ENCODE measurements at regions not wholly inside any gene's neighbourhood (a gene's known extent, or its start where the extent isn't known, plus 50 kb on each side); places are given as distances from the start of the nearest gene placed in this dataset.
"Not testable (repeated sequence)": the region's sequence is repeated elsewhere in the genome, so short reads cannot be mapped to it uniquely, and the experiment has no call there.

DNA sequence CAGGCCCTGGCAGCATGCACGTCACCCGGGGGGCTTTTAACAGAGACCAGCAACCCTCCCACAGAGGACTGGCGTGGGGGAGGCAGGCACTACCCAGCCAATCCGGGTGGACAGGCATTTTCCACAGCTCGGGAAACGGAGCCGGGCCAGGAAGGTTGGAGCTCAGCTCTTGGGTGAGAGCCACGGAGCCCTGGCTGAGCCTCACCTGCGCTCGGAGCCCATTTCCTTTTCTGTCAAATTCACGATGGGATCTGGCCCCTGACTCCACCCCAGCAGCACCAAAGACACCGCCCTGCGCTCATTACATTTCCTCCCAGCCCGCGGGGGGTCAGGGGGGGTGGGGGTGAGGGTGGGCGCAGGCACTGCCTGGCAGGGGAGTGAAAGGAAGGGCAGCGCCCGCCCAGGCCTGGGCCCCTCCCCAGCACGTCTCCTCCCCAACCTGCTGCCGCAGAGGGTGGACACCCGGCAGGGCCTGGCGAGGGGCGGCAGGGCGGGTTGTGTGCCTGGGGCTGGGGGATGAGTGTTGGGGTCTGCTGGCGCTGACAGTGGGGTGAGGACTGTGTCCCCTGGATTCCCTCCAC is 145.4 kb downstream of the LAT start:
- not testable (repeated sequence) for H3K4me3 ChIP-seq (ENCODE audit: insufficient read depth, low read depth, low read length, poor library complexity, severe bottlenecking); H3K27ac ChIP-seq (ENCODE audit: insufficient read depth, low read length, poor library complexity, severe bottlenecking); H3K9me3 ChIP-seq (ENCODE audit: control insufficient read depth, low read length); H3K36me3 ChIP-seq (ENCODE audit: control insufficient read depth, insufficient read depth, low read length); H3K27me3 ChIP-seq (replicated peaks; ENCODE audit: control insufficient read depth, insufficient read depth, low read length, poor library complexity, severe bottlenecking); H3K4me1 ChIP-seq (ENCODE audit: control insufficient read depth, insufficient read depth, low read length, poor library complexity, severe bottlenecking); DNase-seq

- not testable (repeated sequence) for H3K9me3 ChIP-seq (ENCODE audit: control insufficient read depth, low read length); H3K4me3 ChIP-seq (ENCODE audit: insufficient read depth, low read depth, low read length, poor library complexity, severe bottlenecking); DNase-seq; H3K27me3 ChIP-seq (replicated peaks; ENCODE audit: control insufficient read depth, insufficient read depth, low read length, poor library complexity, severe bottlenecking); H3K27ac ChIP-seq (ENCODE audit: insufficient read depth, low read length, poor library complexity, severe bottlenecking); H3K36me3 ChIP-seq (ENCODE audit: control insufficient read depth, insufficient read depth, low read length); H3K4me1 ChIP-seq (ENCODE audit: control insufficient read depth, insufficient read depth, low read length, poor library complexity, severe bottlenecking)
Measured at GRCh38 chr16:29129458-29130038, 144.7 kb downstream of the LAT start.

DNA sequence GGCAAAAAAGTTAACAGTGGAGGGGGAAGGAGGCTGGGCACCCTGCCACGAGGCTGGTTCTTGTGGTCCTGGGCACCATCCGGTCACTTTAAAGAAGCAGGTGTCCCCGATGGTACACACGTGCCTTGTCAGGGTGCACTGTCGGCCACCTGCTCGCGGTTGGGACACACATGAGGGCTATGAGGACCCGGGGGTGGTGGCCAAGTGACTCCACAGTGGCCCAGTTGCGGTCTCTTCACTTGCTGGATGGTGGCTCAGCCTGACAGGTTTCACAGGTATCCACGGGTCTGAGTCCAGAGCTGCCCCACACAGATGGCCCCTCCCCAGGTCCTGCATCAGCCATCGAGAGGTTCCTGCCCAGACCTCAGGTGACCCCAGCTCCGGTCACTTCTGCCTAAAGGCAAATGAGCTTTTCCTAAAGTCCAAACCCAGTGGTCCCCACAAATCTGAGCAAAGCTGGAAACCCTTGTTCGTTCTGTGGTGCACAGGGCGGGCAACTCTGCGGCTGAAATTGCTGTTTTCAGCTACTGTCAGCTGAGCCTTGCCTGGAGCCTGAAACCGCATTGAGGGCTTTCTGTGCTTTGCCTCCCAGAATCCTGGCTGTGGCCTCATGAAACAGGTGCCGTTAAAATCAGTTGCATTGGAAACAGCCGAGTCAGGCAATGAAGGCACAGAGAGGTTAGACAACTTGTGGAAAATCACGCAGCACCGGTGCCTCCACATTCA is 144.0 kb downstream of the LAT start:
- not testable (repeated sequence) for H3K27ac ChIP-seq (ENCODE audit: insufficient read depth, low read length, poor library complexity, severe bottlenecking); H3K9me3 ChIP-seq (ENCODE audit: control insufficient read depth, low read length); H3K27me3 ChIP-seq (replicated peaks; ENCODE audit: control insufficient read depth, insufficient read depth, low read length, poor library complexity, severe bottlenecking); DNase-seq; H3K4me1 ChIP-seq (ENCODE audit: control insufficient read depth, insufficient read depth, low read length, poor library complexity, severe bottlenecking); H3K36me3 ChIP-seq (ENCODE audit: control insufficient read depth, insufficient read depth, low read length); H3K4me3 ChIP-seq (ENCODE audit: insufficient read depth, low read depth, low read length, poor library complexity, severe bottlenecking)

- not testable (repeated sequence) for H3K27ac ChIP-seq (ENCODE audit: insufficient read depth, low read length, poor library complexity, severe bottlenecking); H3K9me3 ChIP-seq (ENCODE audit: control insufficient read depth, low read length); H3K36me3 ChIP-seq (ENCODE audit: control insufficient read depth, insufficient read depth, low read length); H3K4me1 ChIP-seq (ENCODE audit: control insufficient read depth, insufficient read depth, low read length, poor library complexity, severe bottlenecking); H3K27me3 ChIP-seq (replicated peaks; ENCODE audit: control insufficient read depth, insufficient read depth, low read length, poor library complexity, severe bottlenecking); DNase-seq; H3K4me3 ChIP-seq (ENCODE audit: insufficient read depth, low read depth, low read length, poor library complexity, severe bottlenecking)
Measured at GRCh38 chr16:29127806-29128420, 143.1 kb downstream of the LAT start.

- Histone ChIP-seq H3K36me3 (ENCODE audit: control insufficient read depth, insufficient read depth, low read length) (no peaks in the 10 kb centered on the region), H3K27me3 (replicated peaks; ENCODE audit: control insufficient read depth, insufficient read depth, low read length, poor library complexity, severe bottlenecking) (no peaks in the 10 kb centered on the region), H3K4me3 (ENCODE audit: insufficient read depth, low read depth, low read length, poor library complexity, severe bottlenecking) (no peak overlapping the region), H3K4me1 (ENCODE audit: control insufficient read depth, insufficient read depth, low read length, poor library complexity, severe bottlenecking) (no peaks in the 10 kb centered on the region), H3K9me3 (ENCODE audit: control insufficient read depth, low read length) (no peaks in the 10 kb centered on the region), H3K27ac (ENCODE audit: insufficient read depth, low read length, poor library complexity, severe bottlenecking) (no peak overlapping the region)
- no peak for DNase-seq
Measured at GRCh38 chr16:29126616-29127015, 141.8 kb downstream of the LAT start.

DNA sequence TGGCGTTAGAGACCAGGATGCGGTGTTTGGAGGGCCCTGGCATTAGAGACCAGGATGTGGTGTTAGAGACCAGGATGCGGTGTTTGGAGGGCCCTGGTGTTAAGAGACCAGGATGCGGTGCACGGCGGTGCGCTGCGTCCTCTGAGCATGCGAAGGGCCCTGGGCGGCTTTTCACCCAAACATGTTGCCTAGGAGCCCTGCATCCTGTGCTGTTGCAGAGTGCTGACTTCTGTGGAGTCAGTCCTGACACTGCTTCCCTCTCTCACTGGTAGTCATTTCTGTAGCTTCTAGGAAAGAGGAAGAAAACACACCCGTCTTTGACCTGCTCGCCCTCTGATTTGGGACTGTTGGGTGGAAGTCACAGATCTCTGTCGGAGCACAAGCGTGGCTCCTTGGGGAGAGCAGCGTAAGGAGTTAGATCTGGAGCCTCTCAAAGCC is 141.2 kb downstream of the LAT start:
- Histone ChIP-seq H3K36me3 (ENCODE audit: control insufficient read depth, insufficient read depth, low read length) (no peaks in the 10 kb centered on the region), H3K9me3 (ENCODE audit: control insufficient read depth, low read length) (no peaks in the 10 kb centered on the region), H3K27ac (ENCODE audit: insufficient read depth, low read length, poor library complexity, severe bottlenecking) (no peak overlapping the region), H3K27me3 (replicated peaks; ENCODE audit: control insufficient read depth, insufficient read depth, low read length, poor library complexity, severe bottlenecking) (no peaks in the 10 kb centered on the region), H3K4me3 (ENCODE audit: insufficient read depth, low read depth, low read length, poor library complexity, severe bottlenecking) (no peak overlapping the region), H3K4me1 (ENCODE audit: control insufficient read depth, insufficient read depth, low read length, poor library complexity, severe bottlenecking) (no peaks in the 10 kb centered on the region)
- no peak for DNase-seq

GRCh38 chr16:29124828-29125227 is 140.0 kb downstream of the LAT start:
- no peak for DNase-seq
- Histone ChIP-seq H3K36me3 (ENCODE audit: control insufficient read depth, insufficient read depth, low read length) (no peaks in the 10 kb centered on the region), H3K9me3 (ENCODE audit: control insufficient read depth, low read length) (no peaks in the 10 kb centered on the region), H3K4me3 (ENCODE audit: insufficient read depth, low read depth, low read length, poor library complexity, severe bottlenecking) (no peak overlapping the region), H3K4me1 (ENCODE audit: control insufficient read depth, insufficient read depth, low read length, poor library complexity, severe bottlenecking) (no peaks in the 10 kb centered on the region), H3K27ac (ENCODE audit: insufficient read depth, low read length, poor library complexity, severe bottlenecking) (no peak overlapping the region), H3K27me3 (replicated peaks; ENCODE audit: control insufficient read depth, insufficient read depth, low read length, poor library complexity, severe bottlenecking) (no peaks in the 10 kb centered on the region)

DNA sequence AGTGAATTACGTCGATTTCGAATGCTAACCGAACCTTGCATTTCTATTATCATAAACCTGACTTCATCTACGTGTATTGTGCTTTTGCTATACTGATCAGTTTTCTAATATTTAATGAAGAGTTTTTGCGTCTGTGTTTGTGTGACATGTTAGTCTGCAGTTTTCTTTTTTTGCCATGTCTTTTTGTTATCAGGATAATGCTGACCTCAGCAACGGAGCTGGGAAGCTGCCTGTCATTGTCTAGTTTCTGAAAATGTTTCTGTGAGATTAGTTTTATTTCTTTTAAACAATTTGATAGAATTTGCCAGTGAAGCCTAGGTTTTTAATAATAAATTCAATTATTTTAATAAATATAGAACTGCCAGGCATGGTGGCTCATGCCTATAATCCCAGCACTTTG is 139.3 kb downstream of the LAT start:
- H3K36me3 ChIP-seq (ENCODE audit: control insufficient read depth, insufficient read depth, low read length); H3K4me3 ChIP-seq (ENCODE audit: insufficient read depth, low read depth, low read length, poor library complexity, severe bottlenecking); DNase-seq; H3K27me3 ChIP-seq (replicated peaks; ENCODE audit: control insufficient read depth, insufficient read depth, low read length, poor library complexity, severe bottlenecking); H3K9me3 ChIP-seq (ENCODE audit: control insufficient read depth, low read length); H3K27ac ChIP-seq (ENCODE audit: insufficient read depth, low read length, poor library complexity, severe bottlenecking); H3K4me1 ChIP-seq (ENCODE audit: control insufficient read depth, insufficient read depth, low read length, poor library complexity, severe bottlenecking): not testable (repeated sequence)

DNA sequence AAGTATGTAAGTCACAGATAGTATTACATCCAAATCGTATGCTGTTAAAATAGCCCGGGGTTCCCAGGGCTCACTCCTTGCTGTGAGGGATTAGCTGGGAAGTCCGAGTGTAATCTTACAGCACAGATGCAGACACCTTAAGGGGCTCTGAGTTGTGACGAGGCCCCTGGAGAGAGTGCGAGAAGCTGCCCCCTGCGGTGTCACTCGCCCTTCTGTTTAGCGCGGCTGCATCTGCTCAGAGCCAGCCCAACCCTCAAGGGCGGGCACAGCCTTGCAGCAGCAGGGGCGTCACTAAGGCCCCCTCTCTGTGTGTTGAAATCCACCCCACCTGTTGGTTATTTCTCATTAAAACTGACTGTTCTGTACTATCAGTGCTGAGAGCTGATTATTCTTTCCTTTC is 135.8 kb downstream of the LAT start:
- H3K36me3 ChIP-seq (ENCODE audit: control insufficient read depth, insufficient read depth, low read length); H3K4me3 ChIP-seq (ENCODE audit: insufficient read depth, low read depth, low read length, poor library complexity, severe bottlenecking); DNase-seq; H3K27ac ChIP-seq (ENCODE audit: insufficient read depth, low read length, poor library complexity, severe bottlenecking); H3K27me3 ChIP-seq (replicated peaks; ENCODE audit: control insufficient read depth, insufficient read depth, low read length, poor library complexity, severe bottlenecking); H3K9me3 ChIP-seq (ENCODE audit: control insufficient read depth, low read length); H3K4me1 ChIP-seq (ENCODE audit: control insufficient read depth, insufficient read depth, low read length, poor library complexity, severe bottlenecking): not testable (repeated sequence)

DNA sequence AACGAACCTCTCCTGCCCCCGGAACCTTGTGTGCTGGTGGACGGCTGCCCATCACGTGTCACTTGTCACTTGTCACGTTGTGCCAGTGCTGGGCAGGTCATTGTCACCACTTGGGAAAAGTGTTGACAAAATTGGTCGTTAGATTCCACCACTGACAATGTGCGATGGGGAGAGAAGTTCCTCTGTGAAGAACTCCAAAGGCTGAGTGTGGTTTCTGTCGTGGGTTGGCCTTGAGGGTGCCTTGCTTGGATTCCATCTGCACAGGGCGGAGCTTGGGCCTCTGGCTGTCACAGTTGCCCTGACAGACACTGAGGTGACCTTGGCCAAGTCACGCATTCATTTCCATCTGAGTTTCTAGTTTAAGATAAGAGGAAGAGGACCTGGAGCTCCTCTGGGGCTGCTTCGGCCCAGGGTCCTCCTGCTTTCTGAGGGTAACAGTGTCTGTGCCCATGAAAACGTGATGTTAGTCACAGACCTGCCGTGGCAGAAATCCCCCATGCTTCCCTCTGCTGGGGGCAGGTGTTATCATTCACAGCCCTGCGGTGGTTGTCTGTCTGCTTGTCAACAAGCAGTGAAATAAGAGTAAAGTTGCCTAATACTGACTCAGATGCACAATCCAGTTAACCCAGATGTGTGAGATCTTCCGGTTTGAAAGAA is 133.6 kb downstream of the LAT start:
- not testable (repeated sequence) for H3K4me1 ChIP-seq (ENCODE audit: control insufficient read depth, insufficient read depth, low read length, poor library complexity, severe bottlenecking); H3K36me3 ChIP-seq (ENCODE audit: control insufficient read depth, insufficient read depth, low read length); H3K27me3 ChIP-seq (replicated peaks; ENCODE audit: control insufficient read depth, insufficient read depth, low read length, poor library complexity, severe bottlenecking); DNase-seq; H3K4me3 ChIP-seq (ENCODE audit: insufficient read depth, low read depth, low read length, poor library complexity, severe bottlenecking); H3K9me3 ChIP-seq (ENCODE audit: control insufficient read depth, low read length); H3K27ac ChIP-seq (ENCODE audit: insufficient read depth, low read length, poor library complexity, severe bottlenecking)
